B cell (primary cell): ENCODE measurements at regions not wholly inside any gene's neighbourhood (a gene's known extent, or its start where the extent isn't known, plus 50 kb on each side); places are given as distances from the start of the nearest gene placed in this dataset.

Source experiments
- CTCF ChIP-seq: fragments of 200-600 bp; IDR thresholded peaks from one replicate; pipeline ENCODE4 v1.8.0; 2022; ENCODE audit warnings: antibody characterized with exemption, mild to moderate bottlenecking
- EZH2 ChIP-seq: IDR thresholded peaks from 2 replicates; pipeline ENCODE4 v1.6.1; 2012; ENCODE audit warnings: borderline replicate concordance, low read depth, mild to moderate bottlenecking, moderate library complexity, low read length; ENCODE audit not compliant: insufficient read depth, poor library complexity, severe bottlenecking

- TF ChIP-seq EZH2 (no peak), CTCF (no peak)
Measured at GRCh38 chr12:65560286-65560685, 264.0 kb upstream of the HMGA2 start.
